PC-3 (cell line): ENCODE measurements at regions not wholly inside any gene's neighbourhood (a gene's known extent, or its start where the extent isn't known, plus 50 kb on each side); places are given as distances from the start of the nearest gene placed in this dataset.

Source experiments
- ATAC-seq: fragments of 200-7000 bp; cut with Tn5 transposase; 2 replicates; pipeline ENCODE4 v1.9.1; 2020; ENCODE audit warnings: mild to moderate bottlenecking, moderate library complexity
- BruUV-seq: library from RNA; stranded (reverse); fragments of 400-500 nt; replicated peaks from 2 replicates; lab custom pipeline; 2021; lab: Mats Ljungman, UMichigan
- CTCF ChIA-PET: fragments of 300-600 bp; sonication (Branson Sonifier 250); formaldehyde crosslinking; loops from one replicate; lab custom pipeline; 2022; ENCODE audit warnings: antibody characterized with exemption; lab: Charles Lee
- POLR2A ChIA-PET: fragments of 300-600 bp; sonication (Branson Sonifier 250); formaldehyde crosslinking; loops from one replicate; lab custom pipeline; 2022; ENCODE audit warnings: antibody characterized with exemption; ENCODE audit not compliant: unreplicated experiment; lab: Charles Lee
- DNase-seq: peaks from one replicate; pipeline ENCODE4 v3.0.0-alpha.2; 2015
- H2AFZ ChIP-seq: fragments of 300-600 bp; sonication (generic); 2 replicates; pipeline ENCODE4 v1.6.0; 2016; ENCODE audit warnings: antibody characterized with exemption, low read length
- H3F3A ChIP-seq: fragments of 300-600 bp; sonication (generic); one replicate; pipeline ENCODE4 v1.6.0; 2017; ENCODE audit warnings: antibody characterized with exemption, low read length, control low read depth, mild to moderate bottlenecking; ENCODE audit not compliant: unreplicated experiment
- H3K27ac ChIP-seq: fragments of 300-600 bp; sonication (generic); 2 replicates; pipeline ENCODE4 v1.5.1; 2016; ENCODE audit warnings: mild to moderate bottlenecking, low read length
- H3K27me3 ChIP-seq: fragments of 300-600 bp; sonication (generic); 2 replicates; pipeline ENCODE4 v1.6.1; 2016; ENCODE audit warnings: low read length, mixed read lengths
- H3K36me3 ChIP-seq: fragments of 300-600 bp; sonication (generic); 2 replicates; pipeline ENCODE4 v1.6.1; 2016; ENCODE audit warnings: low read depth, mixed run types, low read length, mixed read lengths
- H3K4me1 ChIP-seq: fragments of 300-600 bp; sonication (generic); 2 replicates; pipeline ENCODE4 v1.5.1; 2016; ENCODE audit warnings: low read length; ENCODE audit not compliant: insufficient read depth
- H3K4me2 ChIP-seq: fragments of 300-600 bp; sonication (generic); 2 replicates; pipeline ENCODE4 v1.6.0; 2016; ENCODE audit warnings: low read length
- H3K4me3 ChIP-seq: fragments of 300-600 bp; sonication (generic); 2 replicates; pipeline ENCODE4 v1.5.1; 2016; ENCODE audit warnings: mild to moderate bottlenecking, low read length, mixed read lengths
- H3K79me2 ChIP-seq: fragments of 300-600 bp; sonication (generic); 2 replicates; pipeline ENCODE4 v1.6.1; 2017; ENCODE audit warnings: low read length, mixed read lengths
- H3K9ac ChIP-seq: fragments of 300-600 bp; sonication (generic); 2 replicates; pipeline ENCODE4 v1.6.0; 2016; ENCODE audit warnings: mild to moderate bottlenecking, low read length
- H3K9me2 ChIP-seq: fragments of 300-600 bp; sonication (generic); replicated peaks from 2 replicates; pipeline ENCODE4 v1.6.1; 2016; ENCODE audit warnings: mixed run types, low read length, mixed read lengths
- H3K9me3 ChIP-seq: fragments of 300-600 bp; sonication (generic); 2 replicates; pipeline ENCODE4 v1.6.1; 2016; ENCODE audit warnings: low read length, mixed read lengths
- H4K20me1 ChIP-seq: fragments of 300-600 bp; sonication (generic); 2 replicates; pipeline ENCODE4 v1.6.1; 2016; ENCODE audit warnings: low read length, mixed read lengths
- CTCF ChIP-seq: fragments of 300-600 bp; sonication (generic); conservative IDR thresholded peaks from 2 replicates; pipeline ENCODE4 v1.5.1; 2017; ENCODE audit warnings: antibody characterized with exemption, low read depth, mild to moderate bottlenecking, low read length
- EZH2 ChIP-seq: fragments of 300-600 bp; sonication (generic); IDR thresholded peaks from one replicate; pipeline ENCODE4 v1.6.1; 2017; ENCODE audit warnings: antibody characterized with exemption, mild to moderate bottlenecking, low read length; ENCODE audit not compliant: unreplicated experiment
- EZH2phosphoT487 ChIP-seq: fragments of 300-600 bp; sonication (generic); IDR thresholded peaks from 2 replicates; pipeline ENCODE4 v1.6.1; 2018; ENCODE audit warnings: mild to moderate bottlenecking, antibody characterized with exemption, low read length, borderline replicate concordance
- intact Hi-C: fragments of 100-400 bp; cut with micrococcal nuclease; formaldehyde crosslinking; loops from 2 replicates; pipeline ENCODE4 v1.9.0; 2023

- Histone ChIP-seq H3F3A (no peaks in the 10 kb centered on the region), H3K36me3 (no peaks in the 10 kb centered on the region), H3K27ac (no peak overlapping the region), H3K79me2 (no peaks in the 10 kb centered on the region), H3K9me2 (no peaks in the 10 kb centered on the region), H3K4me3 (no peak overlapping the region), H4K20me1 (no peaks in the 10 kb centered on the region), H2AFZ (no peak overlapping the region), H3K27me3 (peaks cover 21% of the 10 kb centered on the region), H3K9ac (no peak overlapping the region), H3K9me3 (no peaks in the 10 kb centered on the region), H3K4me2 (no peak overlapping the region), H3K4me1 (no peaks in the 10 kb centered on the region)
- no TSS peak for BruUV-seq
- ChIA-PET CTCF (interaction anchor here (0.6 kb wide), 1 partner anchor 878 kb away, joined by 3 read pairs; no protein-coding TSS in a partner anchor), POLR2A (no interaction called here)
- no peak for TF ChIP-seq EZH2phosphoT487
- no peak for TF ChIP-seq CTCF
- no peak for TF ChIP-seq EZH2
- DNase-seq (no peak), ATAC-seq (no peak)
- intact Hi-C loops = no loop called here
These were observed 202.9 kb upstream of the CTNNB1 start for GRCh38 chr3:40996382-40996781.

GRCh38 chr3:40996827-40997710, 202.2 kb upstream of the CTNNB1 start:
- Histone ChIP-seq H3K36me3 (no peaks in the 10 kb centered on the region), H3F3A (no peaks in the 10 kb centered on the region), H3K27ac (no peak overlapping the region), H3K4me2 (no peak overlapping the region), H3K79me2 (no peaks in the 10 kb centered on the region), H3K4me3 (no peak overlapping the region), H2AFZ (no peak overlapping the region), H4K20me1 (no peaks in the 10 kb centered on the region), H3K9me2 (no peaks in the 10 kb centered on the region), H3K27me3 (peaks cover 21% of the 10 kb centered on the region), H3K9ac (no peak overlapping the region), H3K9me3 (no peaks in the 10 kb centered on the region), H3K4me1 (no peaks in the 10 kb centered on the region)
- TF ChIP-seq EZH2phosphoT487 (no peak), EZH2 (no peak), CTCF (no peak)
- POLR2A ChIA-PET = no interaction called here
- CTCF ChIA-PET = no interaction called here
- intact Hi-C loops = no loop called here
- DNase-seq (no peak), ATAC-seq (no peak)
- BruUV-seq = no TSS peak
